A549 (cell line): ENCODE measurements at regions not wholly inside any gene's neighbourhood (a gene's known extent, or its start where the extent isn't known, plus 50 kb on each side); places are given as distances from the start of the nearest gene placed in this dataset.

Experiments
- ATAC-seq, 2 experiments: fragments of 200-7000 bp in 1 of 2; fragments of >200 bp in 1 of 2; cut with Nextera tagmentation in 1 of 2; cut with Tn5 transposase in 1 of 2; 3 replicates each; pipeline versions ENCODE4 v1.8.0 to v1.9.1; 2018 to 2020; ENCODE audit warnings: mild to moderate bottlenecking in 1 of 2, moderate library complexity in 1 of 2
- CTCF ChIA-PET: fragments of 300-600 bp; sonication (Branson Sonifier 250); formaldehyde crosslinking; extraction: SDS; loops from one replicate; lab custom pipeline; 2021; ENCODE audit warnings: antibody characterized with exemption, inconsistent platforms; lab: Yijun Ruan, JAX
- POLR2A ChIA-PET: fragments of 350-600 bp; formaldehyde crosslinking; extraction: SDS; loops from one replicate; lab custom pipeline; 2021; ENCODE audit warnings: antibody characterized with exemption, inconsistent platforms; lab: Yijun Ruan, JAX
- DNase-seq, 2 experiments: peaks; one replicate each; pipeline versions ENCODE4 v3.0.0 to v3.0.0-alpha.2; 2011 to 2016; ENCODE audit warnings: low read depth in 1 of 2, low spot score in 1 of 2
- FAIRE-seq: peaks from 2 replicates; lab custom pipeline; 2011; peaks lifted over from hg19 to GRCh38; lab: Jason Lieb, UNC
- H3K27ac ChIP-seq, 2 experiments: fragments of >200 bp; sonication (Bioruptor Twin); formaldehyde crosslinking; 3 replicates each; pipeline ENCODE4 v1.5.1; 2016 to 2017
- H3K4me1 ChIP-seq: fragments of >200 bp; sonication (Bioruptor Twin); formaldehyde crosslinking; 3 replicates; pipeline ENCODE4 v1.6.1; 2016
- H3K4me2 ChIP-seq: fragments of >200 bp; sonication (Bioruptor Twin); formaldehyde crosslinking; 3 replicates; pipeline ENCODE4 v1.6.1; 2016
- H3K4me3 ChIP-seq: fragments of >200 bp; sonication (Bioruptor Twin); formaldehyde crosslinking; 3 replicates; pipeline ENCODE4 v1.5.1; 2016
- H3K9me3 ChIP-seq: fragments of >200 bp; sonication (Bioruptor Twin); formaldehyde crosslinking; 3 replicates; pipeline ENCODE4 v1.6.1; 2016
- CBX8 ChIP-seq: fragments of 200-600 bp; sonication (generic); IDR thresholded peaks from 2 replicates; pipeline ENCODE4 v1.6.1; 2016
- CHD2 ChIP-seq: fragments of 150-350 bp; IDR thresholded peaks from 2 replicates; pipeline ENCODE4 v1.6.1; 2014; ENCODE audit warnings: low read length; ENCODE audit not compliant: partially characterized antibody
- CHD4 ChIP-seq: fragments of 200-600 bp; sonication (generic); IDR thresholded peaks from 2 replicates; pipeline ENCODE4 v1.6.1; 2016; ENCODE audit warnings: antibody characterized with exemption, mild to moderate bottlenecking, borderline replicate concordance
- CTCF ChIP-seq: fragments of >200 bp; sonication (Bioruptor Twin); formaldehyde crosslinking; IDR thresholded peaks from 3 replicates; pipeline ENCODE4 v1.5.1; 2016
- EHF ChIP-seq: fragments of 250-450 bp; sonication (Bioruptor Pico); IDR thresholded peaks from 2 replicates; pipeline ENCODE4 v1.5.0; 2020; ENCODE audit warnings: mild to moderate bottlenecking
- EHMT2 ChIP-seq: fragments of 200-600 bp; sonication (generic); IDR thresholded peaks from 2 replicates; pipeline ENCODE4 v1.6.1; 2016; ENCODE audit warnings: antibody characterized with exemption, low read depth, mild to moderate bottlenecking, moderate library complexity
- ELK1 ChIP-seq: fragments of 150-350 bp; IDR thresholded peaks from 2 replicates; pipeline ENCODE4 v1.6.1; 2014; ENCODE audit warnings: low read depth, mild to moderate bottlenecking, low read length
- ESRRA ChIP-seq: fragments of 150-350 bp; IDR thresholded peaks from 2 replicates; pipeline ENCODE4 v1.6.1; 2014; ENCODE audit warnings: mild to moderate bottlenecking, low read length, borderline replicate concordance
- HOXB5 ChIP-seq: fragments of 250-450 bp; sonication (Bioruptor Pico); IDR thresholded peaks from 2 replicates; pipeline ENCODE4 v1.5.0; 2020; ENCODE audit warnings: mild to moderate bottlenecking, moderate library complexity
- JUNB ChIP-seq: fragments of >200 bp; sonication (Bioruptor Twin); formaldehyde crosslinking; IDR thresholded peaks from 2 replicates; pipeline ENCODE4 v1.6.1; 2016
- KDM5A ChIP-seq: fragments of 200-600 bp; sonication (generic); IDR thresholded peaks from 2 replicates; pipeline ENCODE4 v1.6.1; 2016; ENCODE audit warnings: antibody characterized with exemption, mild to moderate bottlenecking
- MAFK ChIP-seq: fragments of 450-650 bp; IDR thresholded peaks from 2 replicates; pipeline ENCODE4 v1.6.1; 2014; ENCODE audit not compliant: partially characterized antibody
- NR3C1 ChIP-seq: fragments of >200 bp; sonication (Bioruptor Twin); formaldehyde crosslinking; IDR thresholded peaks from 3 replicates; pipeline ENCODE4 v1.6.1; 2017
- PBX3 ChIP-seq: IDR thresholded peaks from 2 replicates; pipeline ENCODE4 v1.6.1; 2012
- PHF8 ChIP-seq: fragments of 200-600 bp; sonication (generic); IDR thresholded peaks from 2 replicates; pipeline ENCODE4 v1.6.1; 2016; ENCODE audit warnings: low read depth, mild to moderate bottlenecking, antibody characterized with exemption, moderate library complexity, borderline replicate concordance
- POLR2A ChIP-seq: IDR thresholded peaks from 2 replicates; pipeline ENCODE4 v1.6.1; 2012; ENCODE audit warnings: mild to moderate bottlenecking, low read length
- RAD21 ChIP-seq, 2 experiments: fragments of >200 bp in 1 of 2; sonication (Bioruptor Twin) in 1 of 2; formaldehyde crosslinking in 1 of 2; IDR thresholded peaks in 1 of 2; conservative IDR thresholded peaks in 1 of 2; 2 replicates in 1 of 2; 3 replicates in 1 of 2; pipeline ENCODE4 v1.6.1; 2012 to 2018; ENCODE audit warnings: inconsistent platforms in 1 of 2
- REST ChIP-seq: fragments of 200-600 bp; sonication (generic); IDR thresholded peaks from 2 replicates; pipeline ENCODE4 v1.6.1; 2016; ENCODE audit warnings: antibody characterized with exemption, mild to moderate bottlenecking, moderate library complexity
- RNF2 ChIP-seq: fragments of 200-600 bp; sonication (generic); IDR thresholded peaks from 2 replicates; pipeline ENCODE4 v1.6.1; 2016; ENCODE audit warnings: low read depth, mild to moderate bottlenecking, antibody characterized with exemption, moderate library complexity, borderline replicate concordance
- SMC3 ChIP-seq: fragments of >200 bp; sonication (Bioruptor Twin); formaldehyde crosslinking; IDR thresholded peaks from 3 replicates; pipeline ENCODE4 v1.6.1; 2018; ENCODE audit warnings: inconsistent platforms
- SREBF2 ChIP-seq: fragments of 450-650 bp; IDR thresholded peaks from 2 replicates; pipeline ENCODE4 v1.6.1; 2014; ENCODE audit warnings: mild to moderate bottlenecking, moderate library complexity
- ZC3H11A ChIP-seq: fragments of 450-650 bp; IDR thresholded peaks from 2 replicates; pipeline ENCODE4 v1.6.1; 2014; ENCODE audit warnings: antibody characterized with exemption, mild to moderate bottlenecking
- ZNF302 ChIP-seq: fragments of 250-450 bp; sonication (Bioruptor Pico); IDR thresholded peaks from 2 replicates; pipeline ENCODE4 v1.9.0; 2021; ENCODE audit warnings: inconsistent platforms, mild to moderate bottlenecking, moderate library complexity
- ZSCAN20 ChIP-seq: fragments of 250-450 bp; sonication (Bioruptor Pico); IDR thresholded peaks from 2 replicates; pipeline ENCODE4 v1.8.0; 2022; ENCODE audit warnings: mild to moderate bottlenecking, moderate library complexity
- WGBS: methylation state at CpG from one replicate; pipeline ENCODE4 v1.1.6; 2017; ENCODE audit errors: missing lambda C conversion rate; 5-methylcytosine and 5-hydroxymethylcytosine counted together

DNA sequence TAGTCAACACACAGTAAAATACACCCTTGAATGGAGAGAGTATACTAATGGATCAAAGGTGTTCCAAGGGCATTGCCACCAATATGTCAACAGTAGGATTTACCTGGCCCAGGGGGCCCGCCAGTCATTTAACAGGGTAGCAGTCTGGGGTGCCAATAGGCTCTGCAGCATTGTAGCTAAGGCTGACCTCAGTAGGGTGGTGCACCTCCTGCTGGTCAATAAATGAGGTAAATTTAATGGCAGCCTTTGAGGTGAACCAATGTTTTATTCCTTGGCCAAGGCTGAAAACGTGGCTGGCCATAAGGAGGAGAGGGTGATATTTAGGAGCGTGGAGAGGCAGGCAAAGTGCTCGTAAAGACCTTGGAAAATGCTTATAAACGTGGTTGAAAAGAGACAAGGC is 147.2 kb downstream of the RPS12 start:
- Histone ChIP-seq H3K4me2 (no peak overlapping the region), H3K27ac (no peak overlapping the region), H3K9me3 (no peaks in the 10 kb centered on the region), H3K4me3 (no peak overlapping the region), H3K4me1 (peaks cover 13% of the 10 kb centered on the region)
- ChIA-PET POLR2A (no interaction called here), CTCF (interaction anchor here (1.1 to 2.7 kb wide), 9 partner anchors 9 to 960 kb away, joined by 3 to 26 read pairs (median 6); no protein-coding TSS in a partner anchor)
- no peak for FAIRE-seq
- peak in 1 of 2 experiments; percentile 50; a peak in 2 of 6 replicates for ATAC-seq
- 69% methylated on average over 5 of the region's 5 CpGs for WGBS
- TF ChIP-seq CBX8, result no peak
- TF ChIP-seq PBX3, result no peak
- no peak for TF ChIP-seq ZNF302 (CRISPR knock-in tag)
- TF ChIP-seq RNF2, result no peak
- no peak for TF ChIP-seq POLR2A
- TF ChIP-seq ELK1, result no peak
- no peak for TF ChIP-seq ZC3H11A
- no peak for TF ChIP-seq HOXB5 (CRISPR knock-in tag)
- no peak for TF ChIP-seq KDM5A
- no peak for TF ChIP-seq CHD2
- TF ChIP-seq MAFK, result no peak
- no peak for TF ChIP-seq NR3C1
- no peak for TF ChIP-seq EHF
- TF ChIP-seq JUNB, result no peak
- TF ChIP-seq EHMT2, result no peak
- no peak for TF ChIP-seq ESRRA
- TF ChIP-seq PHF8, result no peak
- TF ChIP-seq ZSCAN20 (CRISPR knock-in tag), result no peak
- no peak for TF ChIP-seq SREBF2
- TF ChIP-seq, all 56 proteins: peak for 0
- DNase-seq, result no peak

- Histone ChIP-seq H3K4me3 (no peak overlapping the region), H3K4me2 (no peak overlapping the region), H3K27ac (no peak overlapping the region), H3K4me1 (peaks cover 13% of the 10 kb centered on the region), H3K9me3 (no peaks in the 10 kb centered on the region)
- FAIRE-seq (no peak), DNase-seq (peak; percentile 38 to 59), ATAC-seq (peak; percentile 91 to 97)
- ChIA-PET CTCF (interaction anchor here (0.6 to 2.7 kb wide), 35 partner anchors 10 to 1135 kb away, joined by 3 to 26 read pairs (median 3); no protein-coding TSS in a partner anchor), POLR2A (interaction anchor here (0.7 kb wide), 1 partner anchor 274 kb away, joined by 3 read pairs; no protein-coding TSS in a partner anchor)
- TF ChIP-seq CTCF, result peak; percentile 78
- no peak for TF ChIP-seq REST
- TF ChIP-seq SMC3, result peak; percentile 82
- peak; percentile 81 to 86 for TF ChIP-seq RAD21 (conservative IDR thresholded peaks at IDR 0.05 in 1 of 2, IDR thresholded peaks at IDR 0.05 in 1 of 2)
- TF ChIP-seq CHD4, result no peak
- TF ChIP-seq CHD2, result no peak
- WGBS, result 71% methylated on average over 7 of the region's 7 CpGs
Measured at GRCh38 chr6:132962936-132963868, 148.8 kb downstream of the RPS12 start.
